IPS-18a (cell line): ENCODE measurements at regions not wholly inside any gene's neighbourhood (a gene's known extent, or its start where the extent isn't known, plus 50 kb on each side); places are given as distances from the start of the nearest gene placed in this dataset.
"Not testable (repeated sequence)": the region's sequence is repeated elsewhere in the genome, so short reads cannot be mapped to it uniquely, and the experiment has no call there.

Experiments used
- H3K27ac ChIP-seq: one replicate; pipeline ENCODE4 v1.5.1; 2013; ENCODE audit warnings: low read length
- H3K27me3 ChIP-seq: one replicate; pipeline ENCODE4 v1.6.1; 2013; ENCODE audit warnings: mild to moderate bottlenecking, low read length; ENCODE audit not compliant: control insufficient read depth, insufficient read depth
- H3K36me3 ChIP-seq: one replicate; pipeline ENCODE4 v1.6.1; 2013; ENCODE audit warnings: low read depth, low read length; ENCODE audit not compliant: control insufficient read depth
- H3K4me1 ChIP-seq: one replicate; pipeline ENCODE4 v1.6.1; 2013; ENCODE audit warnings: low read depth, low read length; ENCODE audit not compliant: control insufficient read depth
- H3K4me3 ChIP-seq: one replicate; pipeline ENCODE4 v1.5.1; 2013; ENCODE audit warnings: low read length
- H3K9ac ChIP-seq: one replicate; pipeline ENCODE4 v1.6.1; 2013; ENCODE audit warnings: mild to moderate bottlenecking, low read length, moderate library complexity
- H3K9me3 ChIP-seq: one replicate; pipeline ENCODE4 v1.6.1; 2013; ENCODE audit warnings: low read depth, low read length; ENCODE audit not compliant: control insufficient read depth

GRCh38 chr16:86737083-86737482 lies 158.7 kb downstream of the FOXL1 start:
- no peak overlapping the region for H3K9ac ChIP-seq
- H3K9me3 ChIP-seq = no peaks in the 10 kb centered on the region
- H3K27me3 ChIP-seq = peaks cover 22% of the 10 kb centered on the region
- no peaks in the 10 kb centered on the region for H3K36me3 ChIP-seq
- no peak overlapping the region for H3K4me3 ChIP-seq
- peaks cover 35% of the 10 kb centered on the region for H3K4me1 ChIP-seq
- no peak overlapping the region for H3K27ac ChIP-seq

GRCh38 chr16:86738322-86738721 lies 160.0 kb downstream of the FOXL1 start:
- H3K9me3 ChIP-seq, H3K9ac ChIP-seq, H3K36me3 ChIP-seq, H3K4me3 ChIP-seq, H3K27ac ChIP-seq, H3K27me3 ChIP-seq: not testable (repeated sequence)
- H3K4me1 ChIP-seq = peaks cover 26% of the 10 kb centered on the region

DNA sequence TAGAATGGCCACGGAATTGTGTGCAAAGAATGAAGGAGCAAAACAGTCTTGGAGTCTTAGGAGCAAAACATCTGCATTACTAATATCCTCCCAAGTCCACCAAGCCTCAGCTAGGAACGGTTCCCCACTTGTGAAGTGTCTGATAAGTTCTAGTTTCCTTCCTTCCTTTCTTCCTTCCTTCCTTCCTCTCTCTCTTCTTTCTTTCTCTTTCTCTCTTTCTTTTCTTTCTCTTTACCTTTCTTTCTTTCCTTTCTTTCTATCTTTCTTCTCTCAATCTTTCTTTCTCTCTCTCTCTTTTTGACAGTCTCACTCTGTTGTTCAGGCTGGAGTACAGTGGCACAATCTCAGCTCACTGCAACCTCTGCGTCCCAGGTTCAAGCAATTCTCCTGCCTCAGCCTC lies 160.8 kb downstream of the FOXL1 start:
- no peaks in the 10 kb centered on the region for H3K9me3 ChIP-seq
- H3K27ac ChIP-seq = no peak overlapping the region
- peaks cover under 1% of the 10 kb centered on the region for H3K27me3 ChIP-seq
- H3K4me1 ChIP-seq = peaks cover 18% of the 10 kb centered on the region
- no peaks in the 10 kb centered on the region for H3K36me3 ChIP-seq
- no peak overlapping the region for H3K4me3 ChIP-seq
- H3K9ac ChIP-seq = no peak overlapping the region

- no peaks in the 10 kb centered on the region for H3K9me3 ChIP-seq
- no peak overlapping the region for H3K27ac ChIP-seq
- H3K36me3 ChIP-seq = no peaks in the 10 kb centered on the region
- no peaks in the 10 kb centered on the region for H3K27me3 ChIP-seq
- no peak overlapping the region for H3K9ac ChIP-seq
- no peak overlapping the region for H3K4me3 ChIP-seq
- H3K4me1 ChIP-seq = peaks cover 12% of the 10 kb centered on the region
These were observed 161.5 kb downstream of the FOXL1 start for GRCh38 chr16:86739808-86740207.

GRCh38 chr16:86740298-86740697 lies 161.9 kb downstream of the FOXL1 start:
- Histone ChIP-seq H3K4me1 (peaks cover 8% of the 10 kb centered on the region), H3K27ac (no peak overlapping the region), H3K27me3 (no peaks in the 10 kb centered on the region), H3K9ac (no peak overlapping the region), H3K36me3 (no peaks in the 10 kb centered on the region), H3K4me3 (no peak overlapping the region), H3K9me3 (no peaks in the 10 kb centered on the region)

DNA sequence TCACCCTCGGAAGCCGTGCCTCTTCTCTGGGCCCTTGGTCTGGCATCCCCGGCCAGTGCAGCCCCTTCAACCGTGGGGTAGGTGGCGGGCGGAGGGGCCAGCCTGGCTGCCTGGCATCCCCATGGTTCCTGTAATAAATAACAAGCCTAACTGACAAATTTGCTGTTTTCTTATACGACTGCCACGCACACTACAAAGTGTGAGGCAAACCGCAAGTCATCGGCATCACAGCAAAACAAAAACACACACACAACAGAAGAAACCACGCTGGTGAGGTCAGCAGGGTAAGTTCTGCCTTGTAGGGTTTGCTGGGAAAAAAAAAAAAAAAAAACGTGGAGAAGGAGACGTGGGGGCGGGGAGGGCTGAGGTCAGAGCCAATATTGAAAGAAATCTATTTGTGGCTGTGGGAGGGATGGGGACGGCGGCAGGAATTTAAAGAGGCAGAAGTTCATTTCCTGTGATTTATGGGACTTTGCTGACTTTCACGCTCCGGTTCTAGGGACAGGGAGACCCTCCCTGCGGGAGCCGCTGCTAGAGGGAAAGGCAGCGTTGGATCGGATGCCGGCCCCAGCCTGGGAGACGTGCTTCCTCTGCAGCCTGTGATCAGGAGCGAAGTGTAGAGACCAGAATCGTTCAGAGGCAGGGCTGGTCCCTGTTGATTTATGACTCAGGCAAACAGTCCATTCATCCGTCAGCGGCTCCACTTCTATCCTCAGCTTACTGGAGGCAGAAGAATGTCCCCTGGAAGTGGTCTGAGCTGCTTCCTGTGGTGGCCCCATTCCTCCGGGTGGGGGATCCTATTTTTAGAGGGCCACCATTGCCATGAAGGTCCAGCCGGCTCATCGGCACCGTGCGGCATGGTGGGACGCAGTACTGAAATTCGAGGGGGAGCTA lies 162.8 kb downstream of the FOXL1 start:
- Histone ChIP-seq H3K27me3 (no peaks in the 10 kb centered on the region), H3K27ac (no peak overlapping the region), H3K36me3 (no peaks in the 10 kb centered on the region), H3K9me3 (no peaks in the 10 kb centered on the region), H3K4me1 (peaks cover 8% of the 10 kb centered on the region), H3K9ac (no peak overlapping the region), H3K4me3 (no peak overlapping the region)

- Histone ChIP-seq H3K27ac (no peak overlapping the region), H3K9me3 (no peaks in the 10 kb centered on the region), H3K9ac (no peak overlapping the region), H3K36me3 (no peaks in the 10 kb centered on the region), H3K27me3 (no peaks in the 10 kb centered on the region), H3K4me3 (no peak overlapping the region), H3K4me1 (no peaks in the 10 kb centered on the region)
These were observed 169.4 kb downstream of the FOXL1 start for GRCh38 chr16:86747761-86748160.

DNA sequence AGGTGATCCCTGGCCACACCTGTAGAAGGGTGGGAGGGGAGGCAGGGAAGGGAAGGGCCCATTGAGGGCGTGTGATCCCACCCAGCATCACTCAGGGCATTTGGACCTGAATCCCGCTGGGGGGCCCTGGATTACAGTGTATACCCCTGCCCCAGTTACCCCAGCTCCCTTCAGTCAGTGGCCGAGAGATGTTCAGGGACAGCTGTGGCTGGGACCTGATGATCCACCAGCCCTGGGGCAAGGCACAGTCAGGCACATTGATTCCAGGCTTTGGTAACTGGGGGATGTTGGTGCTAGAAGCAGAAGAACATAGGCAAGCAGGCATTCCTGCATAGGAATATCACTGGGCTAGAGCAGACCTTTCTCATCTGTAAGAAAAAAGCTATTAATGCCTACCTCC lies 170.3 kb downstream of the FOXL1 start:
- Histone ChIP-seq H3K27ac (no peak overlapping the region), H3K9ac (no peak overlapping the region), H3K4me3 (no peak overlapping the region), H3K9me3 (no peaks in the 10 kb centered on the region), H3K4me1 (no peaks in the 10 kb centered on the region), H3K36me3 (no peaks in the 10 kb centered on the region), H3K27me3 (no peaks in the 10 kb centered on the region)

GRCh38 chr16:86751076-86752030 lies 173.0 kb downstream of the FOXL1 start:
- Histone ChIP-seq H3K9me3 (no peaks in the 10 kb centered on the region), H3K36me3 (no peaks in the 10 kb centered on the region), H3K27me3 (no peaks in the 10 kb centered on the region), H3K27ac (no peak overlapping the region), H3K9ac (no peak overlapping the region), H3K4me1 (no peaks in the 10 kb centered on the region), H3K4me3 (no peak overlapping the region)

GRCh38 chr16:86752582-86753175 lies 174.3 kb downstream of the FOXL1 start:
- H3K36me3 ChIP-seq = no peaks in the 10 kb centered on the region
- no peak overlapping the region for H3K27ac ChIP-seq
- no peaks in the 10 kb centered on the region for H3K4me1 ChIP-seq
- no peak overlapping the region for H3K4me3 ChIP-seq
- H3K9ac ChIP-seq = no peak overlapping the region
- no peaks in the 10 kb centered on the region for H3K27me3 ChIP-seq
- no peaks in the 10 kb centered on the region for H3K9me3 ChIP-seq

DNA sequence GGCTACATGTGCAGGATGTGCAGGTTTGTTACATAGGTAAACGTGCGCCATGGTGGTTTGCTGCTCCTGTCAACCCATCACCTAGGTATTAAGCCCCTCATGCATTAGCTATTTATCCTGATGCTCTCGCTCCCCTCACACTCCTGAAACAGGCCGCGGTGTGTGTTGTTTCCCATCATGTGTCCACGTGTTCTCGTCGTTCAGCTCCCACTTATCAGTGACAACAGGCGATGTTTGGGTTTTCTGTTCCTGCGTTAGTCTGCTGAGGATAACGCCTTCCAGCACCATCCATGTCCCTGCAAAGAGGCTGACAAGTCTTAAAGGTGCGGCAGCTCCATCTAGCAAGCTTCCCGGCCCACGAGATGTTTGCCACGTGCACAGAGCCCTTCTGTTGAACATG lies 175.1 kb downstream of the FOXL1 start:
- Histone ChIP-seq H3K4me1 (no peaks in the 10 kb centered on the region), H3K36me3 (no peaks in the 10 kb centered on the region), H3K9me3 (no peaks in the 10 kb centered on the region), H3K27ac (no peak overlapping the region), H3K27me3 (no peaks in the 10 kb centered on the region), H3K4me3 (no peak overlapping the region), H3K9ac (no peak overlapping the region)
